Progenitor cell of endocrine pancreas (in vitro differentiated cells): ENCODE measurements at regions not wholly inside any gene's neighbourhood (a gene's known extent, or its start where the extent isn't known, plus 50 kb on each side); places are given as distances from the start of the nearest gene placed in this dataset.

Experiments
- DNase-seq: peaks from one replicate; pipeline ENCODE4 v3.0.0; 2021; ENCODE audit warnings: low spot score; ENCODE audit not compliant: unreplicated experiment
- H3K27ac Mint-ChIP-seq: 2 replicates; pipeline ENCODE4 v1.8.0; 2021; ENCODE audit warnings: mild to moderate bottlenecking, moderate library complexity, mixed read lengths
- H3K27me3 Mint-ChIP-seq: 2 replicates; pipeline ENCODE4 v1.8.0; 2021; ENCODE audit warnings: mixed read lengths
- H3K36me3 Mint-ChIP-seq: 2 replicates; pipeline ENCODE4 v1.8.0; 2022; ENCODE audit warnings: mixed read lengths; ENCODE audit not compliant: insufficient read depth
- H3K4me1 Mint-ChIP-seq: 2 replicates; pipeline ENCODE4 v1.8.0; 2021; ENCODE audit warnings: low read depth, mixed read lengths
- H3K4me3 Mint-ChIP-seq: 2 replicates; pipeline ENCODE4 v1.8.0; 2021; ENCODE audit warnings: low read depth, mild to moderate bottlenecking, moderate library complexity, mixed read lengths
- H3K9me3 Mint-ChIP-seq: 2 replicates; pipeline ENCODE4 v1.8.0; 2021; ENCODE audit warnings: low read depth, mixed read lengths
- TF ChIP-seq, protein P1 (sequence below): fragments of 200-600 bp; sonication (generic); IDR thresholded peaks from one replicate; pipeline ENCODE4 v1.5.0; 2021; ENCODE audit warnings: antibody characterized with exemption, mild to moderate bottlenecking; ENCODE audit not compliant: unreplicated experiment

DNA sequence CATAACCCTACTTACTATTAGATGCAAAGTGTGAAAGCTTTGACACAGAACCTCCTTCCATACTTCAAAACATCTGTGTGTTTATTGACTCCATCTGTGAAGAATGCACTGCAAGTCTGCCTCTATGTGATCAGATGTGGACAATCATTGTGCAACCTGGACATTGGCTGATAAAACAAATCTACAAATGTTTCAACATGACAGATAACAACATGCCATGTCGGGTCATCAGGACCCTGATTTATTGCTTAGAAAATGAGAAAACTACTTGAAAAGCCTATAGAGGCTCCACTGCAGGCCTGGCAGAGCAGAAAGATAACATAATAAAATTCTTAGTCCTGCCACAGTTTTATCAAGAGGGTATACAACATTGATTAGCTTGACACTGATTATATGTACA, 1286.4 kb downstream of the GRIK2 start:
- Mint-ChIP-seq H3K36me3 (no peaks in the 10 kb centered on the region), H3K9me3 (no peaks in the 10 kb centered on the region), H3K4me3 (no peak overlapping the region), H3K27me3 (no peaks in the 10 kb centered on the region), H3K4me1 (peaks cover 6% of the 10 kb centered on the region), H3K27ac (no peak overlapping the region)
- no peak for DNase-seq
- TF ChIP-seq, protein P1, sequence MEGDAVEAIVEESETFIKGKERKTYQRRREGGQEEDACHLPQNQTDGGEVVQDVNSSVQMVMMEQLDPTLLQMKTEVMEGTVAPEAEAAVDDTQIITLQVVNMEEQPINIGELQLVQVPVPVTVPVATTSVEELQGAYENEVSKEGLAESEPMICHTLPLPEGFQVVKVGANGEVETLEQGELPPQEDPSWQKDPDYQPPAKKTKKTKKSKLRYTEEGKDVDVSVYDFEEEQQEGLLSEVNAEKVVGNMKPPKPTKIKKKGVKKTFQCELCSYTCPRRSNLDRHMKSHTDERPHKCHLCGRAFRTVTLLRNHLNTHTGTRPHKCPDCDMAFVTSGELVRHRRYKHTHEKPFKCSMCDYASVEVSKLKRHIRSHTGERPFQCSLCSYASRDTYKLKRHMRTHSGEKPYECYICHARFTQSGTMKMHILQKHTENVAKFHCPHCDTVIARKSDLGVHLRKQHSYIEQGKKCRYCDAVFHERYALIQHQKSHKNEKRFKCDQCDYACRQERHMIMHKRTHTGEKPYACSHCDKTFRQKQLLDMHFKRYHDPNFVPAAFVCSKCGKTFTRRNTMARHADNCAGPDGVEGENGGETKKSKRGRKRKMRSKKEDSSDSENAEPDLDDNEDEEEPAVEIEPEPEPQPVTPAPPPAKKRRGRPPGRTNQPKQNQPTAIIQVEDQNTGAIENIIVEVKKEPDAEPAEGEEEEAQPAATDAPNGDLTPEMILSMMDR = no peak

DNA sequence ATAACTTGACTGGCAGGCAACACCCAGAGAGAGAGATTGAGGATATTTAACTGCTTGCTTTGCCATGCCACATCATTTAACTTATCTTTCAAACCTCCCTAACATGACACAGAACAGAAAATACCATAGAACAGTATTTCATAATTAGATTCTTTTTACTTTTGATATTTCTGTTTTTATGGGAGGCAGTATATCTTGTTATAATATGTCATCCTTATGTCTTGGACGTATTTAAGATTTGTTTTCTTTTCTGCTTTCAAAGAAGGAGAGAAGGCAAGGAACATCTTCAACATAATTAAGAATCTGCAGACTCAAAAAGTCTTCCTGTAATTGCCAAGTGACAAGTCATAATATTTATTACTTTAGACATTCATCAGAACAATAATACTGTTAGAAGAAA, 1283.7 kb downstream of the GRIK2 start:
- TF ChIP-seq, protein P1 = no peak
- no peak overlapping the region for H3K27ac Mint-ChIP-seq
- no peak for DNase-seq
- no peak overlapping the region for H3K4me3 Mint-ChIP-seq
- H3K9me3 Mint-ChIP-seq = no peaks in the 10 kb centered on the region
- no peaks in the 10 kb centered on the region for H3K36me3 Mint-ChIP-seq
- H3K27me3 Mint-ChIP-seq = no peaks in the 10 kb centered on the region
- peaks cover 6% of the 10 kb centered on the region for H3K4me1 Mint-ChIP-seq

DNA sequence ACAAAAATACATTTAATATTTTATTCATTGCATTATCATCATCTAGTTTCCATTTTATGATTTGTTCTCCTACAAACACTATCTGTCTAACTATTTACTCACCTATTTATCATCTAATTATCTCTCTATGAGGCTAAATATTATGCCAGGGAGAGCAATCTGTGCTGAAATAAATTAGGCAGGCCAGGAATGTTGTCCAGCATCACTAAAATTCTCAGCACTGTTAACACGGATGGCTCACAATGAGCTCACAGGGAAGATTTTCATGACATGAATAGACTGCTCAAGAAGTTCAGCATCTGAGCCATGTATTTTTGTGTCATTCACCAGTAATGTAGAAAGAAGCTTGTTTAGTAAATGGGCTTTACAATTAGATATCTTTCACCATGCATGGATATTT, 1277.2 kb downstream of the GRIK2 start:
- TF ChIP-seq, protein P1 = no peak
- no peaks in the 10 kb centered on the region for H3K36me3 Mint-ChIP-seq
- no peaks in the 10 kb centered on the region for H3K9me3 Mint-ChIP-seq
- no peak overlapping the region for H3K27ac Mint-ChIP-seq
- H3K4me3 Mint-ChIP-seq = no peak overlapping the region
- H3K27me3 Mint-ChIP-seq = no peaks in the 10 kb centered on the region
- no peak for DNase-seq
- H3K4me1 Mint-ChIP-seq = no peaks in the 10 kb centered on the region

DNA sequence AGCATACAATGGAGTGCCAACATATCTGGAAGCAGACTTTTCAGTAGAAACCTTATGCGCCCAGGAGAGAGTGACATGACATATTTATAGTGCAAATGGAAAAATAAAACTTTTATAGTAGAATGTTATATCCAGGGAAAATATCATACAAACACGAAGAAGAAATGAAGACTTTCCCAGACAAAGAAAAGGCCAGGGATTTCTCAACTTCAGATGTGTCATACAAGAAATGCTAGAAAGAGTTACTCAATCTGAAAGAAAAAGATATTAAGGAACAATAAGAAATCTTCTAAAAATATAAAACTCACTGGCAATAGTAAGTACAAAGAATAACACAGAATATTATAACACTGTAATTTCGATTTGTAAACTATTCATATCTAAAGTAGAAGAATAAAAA, 1269.3 kb downstream of the GRIK2 start:
- H3K36me3 Mint-ChIP-seq = no peaks in the 10 kb centered on the region
- H3K27me3 Mint-ChIP-seq = no peaks in the 10 kb centered on the region
- no peak for DNase-seq
- no peaks in the 10 kb centered on the region for H3K9me3 Mint-ChIP-seq
- TF ChIP-seq, protein P1 = no peak
- no peak overlapping the region for H3K4me3 Mint-ChIP-seq
- no peak overlapping the region for H3K27ac Mint-ChIP-seq
- peaks cover 3% of the 10 kb centered on the region for H3K4me1 Mint-ChIP-seq

DNA sequence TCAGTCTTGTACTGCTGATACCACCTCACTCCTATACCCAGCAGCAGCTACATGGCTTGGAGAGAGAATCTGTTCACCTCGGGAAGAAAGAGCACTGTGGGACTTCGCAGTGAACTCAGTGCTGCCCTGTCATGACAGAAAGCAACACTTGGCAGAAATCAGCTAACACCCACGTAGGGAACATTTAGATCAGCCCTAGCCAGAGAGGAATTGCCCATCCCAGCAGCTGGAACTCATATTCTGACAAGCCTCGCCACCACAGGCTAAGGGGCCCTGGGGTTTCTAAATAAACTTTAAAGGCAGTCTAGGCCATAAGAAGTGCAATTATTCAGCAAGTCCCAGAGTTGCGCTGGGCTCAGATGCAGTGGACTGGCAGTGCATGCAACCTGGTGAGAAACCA, 1266.8 kb downstream of the GRIK2 start:
- peaks cover 3% of the 10 kb centered on the region for H3K4me1 Mint-ChIP-seq
- no peak for DNase-seq

More for the DNA sequence above, 1266.8 kb downstream of the GRIK2 start:
- no peaks in the 10 kb centered on the region for H3K9me3 Mint-ChIP-seq
- TF ChIP-seq, protein P1 = no peak
- H3K36me3 Mint-ChIP-seq = no peaks in the 10 kb centered on the region
- H3K4me3 Mint-ChIP-seq = no peak overlapping the region
- H3K27me3 Mint-ChIP-seq = no peaks in the 10 kb centered on the region
- H3K27ac Mint-ChIP-seq = no peak overlapping the region
